ENCODE measurements at regions not wholly inside any gene's neighbourhood (a gene's known extent, or its start where the extent isn't known, plus 50 kb on each side); places are given as distances from the start of the nearest gene placed in this dataset.
"Not testable (repeated sequence)": the region's sequence is repeated elsewhere in the genome, so short reads cannot be mapped to it uniquely, and the experiment has no call there.

DNA sequence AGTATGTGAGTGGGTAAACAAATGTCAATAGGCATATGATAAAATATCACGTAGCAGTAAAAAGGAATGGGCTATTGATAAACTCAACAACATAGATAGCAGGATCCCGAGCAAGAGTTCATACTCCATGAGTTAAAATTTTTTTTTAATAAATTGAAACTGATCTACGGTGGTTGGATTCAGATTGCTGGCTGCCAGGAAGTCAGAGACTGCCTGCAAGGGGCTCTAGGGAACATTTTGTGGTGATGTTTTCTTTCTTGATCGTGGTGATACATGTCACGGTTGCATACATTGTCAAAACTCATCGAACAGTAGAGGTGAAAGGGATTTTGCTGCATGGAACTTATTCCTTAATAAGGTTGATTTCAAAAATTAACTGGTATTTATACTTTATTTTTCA is 62.6 kb upstream of the WNT7B start:
- no peak for DNase-seq (ENCODE audit: low read depth in 3 of 3, low spot score in 2 of 3)

DNA sequence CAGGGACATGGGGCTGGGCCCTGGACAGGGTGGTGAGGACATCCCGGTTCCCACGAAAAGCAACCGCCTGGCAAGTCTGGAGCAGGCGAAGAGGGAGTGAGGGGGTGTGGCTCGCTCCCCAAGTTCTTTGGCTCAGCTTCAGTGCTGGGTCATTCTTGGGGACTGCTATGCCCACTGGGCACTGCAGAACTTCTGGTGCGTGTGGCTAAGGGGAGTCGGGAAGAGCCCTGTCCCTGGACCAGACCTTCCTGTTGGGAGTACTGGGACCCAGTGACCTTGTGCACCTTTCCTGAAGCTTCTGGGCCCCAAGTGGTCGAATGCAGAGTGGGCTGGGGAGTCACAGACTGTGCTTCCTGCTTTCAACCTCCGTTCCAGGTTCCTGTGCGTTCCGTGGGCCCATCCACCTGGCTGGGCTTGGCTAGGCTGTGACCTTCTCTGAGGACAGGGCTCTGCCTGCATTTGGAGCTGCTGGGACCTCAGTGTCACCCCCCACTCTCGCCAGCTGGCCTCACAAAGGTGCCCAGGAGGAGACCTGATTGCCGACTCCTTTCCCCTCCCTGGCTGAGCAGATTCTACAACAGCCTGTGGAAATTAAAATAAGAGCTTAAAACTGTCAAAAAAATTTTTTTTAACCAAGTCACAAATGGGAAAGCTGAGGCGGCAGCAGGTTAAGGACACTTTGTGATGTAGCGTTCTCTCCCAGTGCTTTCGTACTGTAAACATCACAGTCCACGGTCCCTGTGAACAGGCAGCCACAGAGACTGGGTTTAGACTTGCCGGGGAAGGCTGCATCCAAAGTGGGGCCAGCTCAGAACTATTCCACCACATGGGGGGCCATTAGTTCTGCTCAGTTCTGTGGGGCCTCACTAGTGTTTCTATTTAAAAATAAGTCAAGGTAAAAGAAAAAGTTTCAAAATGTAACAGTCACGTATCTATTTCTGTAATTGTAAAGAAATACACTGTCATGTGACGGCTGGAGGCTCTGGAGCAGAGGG is 63.8 kb upstream of the WNT7B start:
- DNase-seq (ENCODE audit: low read depth in 3 of 3, low spot score in 2 of 3): no peak

- DNase-seq (ENCODE audit: low read depth in 3 of 3, low spot score in 2 of 3): no peak
These were observed 64.7 kb upstream of the WNT7B start for GRCh38 chr22:46041642-46042041.

DNA sequence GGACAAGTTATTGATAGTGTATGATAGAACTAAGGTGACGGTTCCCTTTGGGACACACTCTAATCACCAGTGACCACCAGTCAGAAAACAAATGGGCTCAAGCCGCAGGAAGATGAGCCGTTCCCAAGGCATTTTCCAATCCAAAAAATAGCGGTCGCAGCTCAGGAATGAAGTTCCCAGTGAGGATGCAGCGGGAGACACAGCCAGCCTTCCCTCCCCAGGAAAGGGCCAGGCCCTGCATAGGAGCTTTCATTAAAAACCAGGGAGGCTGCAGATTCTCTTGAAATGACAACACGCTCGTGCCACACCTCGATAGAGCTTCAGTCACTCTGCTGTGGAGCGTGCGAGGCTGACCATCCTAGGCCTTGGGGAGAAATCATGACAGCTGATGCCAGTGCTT is 65.8 kb upstream of the WNT7B start:
- DNase-seq (ENCODE audit: low read depth in 3 of 3, low spot score in 2 of 3): no peak

- DNase-seq (ENCODE audit: low read depth in 3 of 3, low spot score in 2 of 3): no peak
These were observed 66.4 kb upstream of the WNT7B start for GRCh38 chr22:46043339-46043738.

- DNase-seq (ENCODE audit: low read depth in 3 of 3, low spot score in 2 of 3): no peak
These were observed 67.1 kb upstream of the WNT7B start for GRCh38 chr22:46043816-46044620.

GRCh38 chr22:46044621-46045458 is 67.9 kb upstream of the WNT7B start:
- no peak for DNase-seq (ENCODE audit: low read depth in 3 of 3, low spot score in 2 of 3)

DNA sequence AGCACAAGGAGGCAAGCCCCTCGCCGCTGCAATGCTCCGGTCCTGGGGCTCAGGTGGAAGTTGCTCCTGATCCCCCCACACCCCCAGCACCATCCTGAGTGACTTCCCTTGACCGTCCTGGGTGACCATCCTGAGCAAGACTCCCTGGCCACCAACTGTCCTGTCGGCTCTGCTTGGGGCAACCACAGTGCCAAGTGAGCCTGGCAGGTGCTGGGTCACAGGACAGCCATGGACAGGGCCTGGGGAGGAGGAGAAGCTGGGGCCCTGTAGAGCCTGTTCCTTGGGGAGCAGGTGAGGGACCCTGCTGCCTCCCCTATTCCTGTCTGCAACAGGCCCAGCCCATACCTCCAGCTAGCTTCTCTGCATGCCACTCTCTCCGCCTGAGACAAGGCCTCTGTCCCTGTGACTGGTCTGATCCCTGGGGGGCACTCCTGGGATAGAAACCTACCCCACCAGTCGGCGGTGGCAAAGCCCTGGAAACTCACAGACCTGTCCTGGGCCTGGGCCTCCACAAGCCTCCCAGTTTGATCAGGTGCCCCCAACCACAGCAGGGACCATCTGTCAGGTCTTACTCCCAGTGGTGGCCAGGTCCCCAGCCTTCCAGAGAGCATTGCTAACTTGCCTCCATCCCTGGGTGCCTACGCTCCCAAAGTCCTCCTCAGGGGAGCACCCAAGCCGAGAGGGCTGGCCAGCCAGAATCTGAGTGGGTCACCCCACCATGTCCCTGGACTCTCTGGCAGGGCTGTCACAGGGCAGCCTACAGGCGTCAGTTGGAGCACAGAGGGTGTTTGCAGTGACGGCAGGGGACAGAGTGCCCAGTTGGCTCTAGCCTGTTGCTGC is 68.7 kb upstream of the WNT7B start:
- no peak for DNase-seq (ENCODE audit: low read depth in 3 of 3, low spot score in 2 of 3)

GRCh38 chr22:46046299-46046685 is 69.3 kb upstream of the WNT7B start:
- DNase-seq (ENCODE audit: low read depth in 3 of 3, low spot score in 2 of 3): no peak

DNA sequence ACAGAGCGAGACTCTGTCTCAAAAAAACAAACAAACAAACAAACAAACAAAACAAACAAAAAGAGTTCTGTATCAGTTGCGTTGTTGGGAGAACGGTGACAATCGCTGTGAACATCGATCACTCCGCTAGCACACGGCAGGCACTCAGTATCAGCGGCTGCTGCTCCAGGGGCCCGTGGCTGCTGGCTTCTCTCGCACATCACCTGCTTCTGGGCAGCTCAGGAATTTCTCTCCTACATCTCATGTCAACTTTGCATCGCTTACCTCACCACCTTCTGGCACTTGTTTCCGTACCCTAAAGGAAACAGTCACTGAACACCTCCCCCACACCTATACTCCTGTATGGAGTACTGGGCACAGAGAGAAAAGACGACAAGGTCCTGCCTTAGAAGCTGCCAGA is 70.3 kb upstream of the WNT7B start:
- no peak for DNase-seq (ENCODE audit: low read depth in 3 of 3, low spot score in 2 of 3)

GRCh38 chr22:46047841-46048595 is 71.1 kb upstream of the WNT7B start:
- no peak for DNase-seq (ENCODE audit: low read depth in 3 of 3, low spot score in 2 of 3)

DNA sequence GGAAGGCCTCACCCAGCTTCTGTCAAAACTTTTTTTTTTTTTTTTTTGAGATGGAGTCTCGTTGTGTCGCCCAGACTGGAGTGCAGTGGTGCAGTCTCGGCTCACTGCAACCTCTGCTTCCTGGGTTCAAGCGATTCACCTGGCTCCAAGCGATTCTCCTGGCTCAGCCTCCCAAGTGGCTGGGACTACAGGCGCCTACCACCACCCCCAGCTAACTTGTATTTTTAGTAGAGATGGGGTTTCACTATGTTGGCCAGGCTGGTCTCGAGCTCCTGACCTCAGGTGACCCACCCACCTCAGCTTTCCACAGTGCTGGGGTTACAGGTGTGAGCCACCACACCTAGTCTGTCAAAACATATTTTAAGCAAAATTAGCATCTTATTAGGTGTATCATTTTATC is 71.7 kb upstream of the WNT7B start:
- not testable (repeated sequence) for DNase-seq (ENCODE audit: low read depth in 3 of 3, low spot score in 2 of 3)

DNA sequence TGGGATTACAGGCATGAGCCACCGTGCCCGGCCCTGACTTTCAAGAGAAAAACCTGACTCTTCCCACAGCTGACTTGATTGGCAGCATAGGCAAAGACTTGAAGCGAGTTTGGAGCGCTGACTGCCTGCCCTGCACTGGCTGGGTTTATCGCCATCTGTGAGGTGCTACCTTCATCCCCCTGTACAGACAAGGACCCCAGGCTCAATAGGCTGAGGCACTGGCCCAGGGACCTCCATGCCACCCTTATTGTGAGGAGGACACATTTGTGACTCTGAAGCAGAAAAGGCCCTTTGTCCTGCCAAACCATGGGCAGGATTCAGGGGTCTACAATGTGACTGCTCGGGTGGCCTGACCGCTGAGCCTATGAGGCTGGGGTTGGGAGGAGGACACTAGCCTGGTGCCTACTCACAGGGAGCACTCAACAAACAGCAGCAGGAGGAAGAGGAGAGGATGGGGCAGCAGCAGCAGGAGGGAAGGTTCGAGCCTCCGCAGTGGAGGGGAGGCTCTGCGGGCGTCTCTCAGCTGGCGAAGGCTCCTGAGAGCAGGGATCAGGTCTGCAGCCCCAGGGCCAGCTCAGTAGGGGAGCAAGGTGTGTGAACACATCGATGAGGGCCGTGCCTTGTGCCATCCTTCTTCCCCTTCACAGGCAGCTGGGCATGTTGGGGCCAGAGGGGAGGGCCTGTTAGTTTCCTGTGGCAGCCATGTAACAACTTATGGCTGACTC is 72.9 kb upstream of the WNT7B start:
- no peak for DNase-seq (ENCODE audit: low read depth in 3 of 3, low spot score in 2 of 3)

GRCh38 chr22:46050451-46050845 is 73.5 kb upstream of the WNT7B start:
- DNase-seq (ENCODE audit: low read depth in 3 of 3, low spot score in 2 of 3): no peak

- DNase-seq (ENCODE audit: low read depth in 3 of 3, low spot score in 2 of 3): no peak
These were observed 74.1 kb upstream of the WNT7B start for GRCh38 chr22:46050916-46051614.

DNA sequence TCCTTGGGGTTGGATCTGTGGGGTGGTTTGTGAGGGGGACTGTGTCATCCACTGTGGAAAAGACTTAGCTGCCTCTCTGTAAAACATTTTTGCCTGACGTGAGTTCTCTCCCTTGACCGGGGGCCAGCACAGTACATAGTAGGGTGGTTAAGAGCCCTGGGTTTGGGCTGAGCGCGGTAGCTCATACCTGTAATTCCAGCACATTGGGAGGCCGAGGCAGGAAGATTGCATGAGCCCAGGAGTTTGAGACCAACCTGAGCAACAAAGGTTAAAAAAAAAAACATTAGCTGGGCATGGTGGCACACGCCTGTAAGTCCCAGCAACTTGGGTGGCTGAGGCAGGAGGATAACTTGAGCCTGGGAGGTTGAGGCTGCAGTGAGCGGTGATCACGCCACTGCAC is 74.7 kb upstream of the WNT7B start:
- DNase-seq (ENCODE audit: low read depth in 3 of 3, low spot score in 2 of 3): no peak

DNA sequence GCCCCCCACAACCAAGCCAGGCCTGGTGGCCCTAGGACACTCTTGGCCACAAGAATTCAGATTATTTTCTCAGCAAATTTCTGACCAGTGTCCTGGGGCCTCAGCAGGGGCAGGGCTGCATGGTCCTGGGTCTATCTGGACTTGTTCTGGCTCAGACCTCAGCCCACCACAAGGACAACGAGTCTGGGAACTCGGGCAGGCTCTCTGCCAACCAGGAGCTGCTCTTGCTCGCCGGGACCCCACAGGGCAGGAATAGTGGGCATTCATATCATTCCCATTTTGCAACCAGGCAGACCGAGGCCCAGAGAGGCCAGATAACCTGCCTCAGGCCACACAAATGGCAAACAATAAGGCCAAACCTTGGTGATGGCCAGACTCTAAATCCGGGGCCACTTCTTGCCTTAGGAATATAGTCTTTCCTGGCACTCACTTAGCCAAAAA is 75.4 kb upstream of the WNT7B start:
- no peak for DNase-seq (ENCODE audit: low read depth in 3 of 3, low spot score in 2 of 3)
